ENCODE measurements at regions not wholly inside any gene's neighbourhood (a gene's known extent, or its start where the extent isn't known, plus 50 kb on each side); places are given as distances from the start of the nearest gene placed in this dataset.

- no peak overlapping the region for H3K27ac ChIP-seq (ENCODE audit: low read length)
- TF ChIP-seq EZH2phosphoT487 (IDR thresholded peaks at IDR 0.05; ENCODE audit: borderline replicate concordance, low read length) (no peak), CTCF (conservative IDR thresholded peaks at IDR 0.05; ENCODE audit: low read depth, low read length) (no peak), EZH2 (IDR thresholded peaks at IDR 0.05; ENCODE audit: low read length, unreplicated experiment) (no peak)
- peaks cover 13% of the 10 kb centered on the region for H3K4me1 ChIP-seq (ENCODE audit: insufficient read depth, low read length)
- H3K4me3 ChIP-seq (ENCODE audit: low read length) = no peak overlapping the region
- intact Hi-C loops (cut with micrococcal nuclease) = no loop called here
- no peaks in the 10 kb centered on the region for H3K9me2 ChIP-seq (replicated peaks; ENCODE audit: low read length)
- no TSS peak for BruUV-seq (replicated peaks)
- no peaks in the 10 kb centered on the region for H3K79me2 ChIP-seq (ENCODE audit: low read length)
- ChIA-PET CTCF (no interaction called here), POLR2A (ENCODE audit: unreplicated experiment) (no interaction called here)
- H3F3A ChIP-seq (ENCODE audit: low read length, unreplicated experiment) = no peaks in the 10 kb centered on the region
- H3K9ac ChIP-seq (ENCODE audit: low read length) = no peak overlapping the region
- ATAC-seq (peak; percentile 73), DNase-seq (peak; percentile 49)
- H4K20me1 ChIP-seq (ENCODE audit: low read length) = no peaks in the 10 kb centered on the region
- H3K27me3 ChIP-seq (ENCODE audit: low read length) = no peaks in the 10 kb centered on the region
- H3K36me3 ChIP-seq (ENCODE audit: low read depth, low read length) = no peaks in the 10 kb centered on the region
- H2AFZ ChIP-seq (ENCODE audit: low read length) = no peak overlapping the region
- no peak overlapping the region for H3K4me2 ChIP-seq (ENCODE audit: low read length)
- no peaks in the 10 kb centered on the region for H3K9me3 ChIP-seq (ENCODE audit: low read length)
Measured at GRCh38 chr10:60517805-60518204, 128.1 kb upstream of the ANK3 start.

- H3K27ac ChIP-seq (ENCODE audit: low read length) = no peak overlapping the region
- no peaks in the 10 kb centered on the region for H3K9me3 ChIP-seq (ENCODE audit: low read length)
- H3K27me3 ChIP-seq (ENCODE audit: low read length) = no peaks in the 10 kb centered on the region
- no peak overlapping the region for H2AFZ ChIP-seq (ENCODE audit: low read length)
- ChIA-PET CTCF (no interaction called here), POLR2A (ENCODE audit: unreplicated experiment) (no interaction called here)
- peaks cover 4% of the 10 kb centered on the region; the same call in 1 of the 2 replicates for H3K4me1 ChIP-seq (ENCODE audit: insufficient read depth, low read length)
- H3K9ac ChIP-seq (ENCODE audit: low read length) = no peak overlapping the region
- TF ChIP-seq EZH2phosphoT487 (IDR thresholded peaks at IDR 0.05; ENCODE audit: borderline replicate concordance, low read length) (no peak), EZH2 (IDR thresholded peaks at IDR 0.05; ENCODE audit: low read length, unreplicated experiment) (no peak), CTCF (conservative IDR thresholded peaks at IDR 0.05; ENCODE audit: low read depth, low read length) (no peak)
- BruUV-seq (replicated peaks) = no TSS peak
- no peak overlapping the region for H3K4me2 ChIP-seq (ENCODE audit: low read length)
- no peaks in the 10 kb centered on the region for H4K20me1 ChIP-seq (ENCODE audit: low read length)
- H3K9me2 ChIP-seq (replicated peaks; ENCODE audit: low read length) = no peaks in the 10 kb centered on the region
- no peak for DNase-seq
- ATAC-seq = no peak
- intact Hi-C loops (cut with micrococcal nuclease) = no loop called here
- no peaks in the 10 kb centered on the region for H3F3A ChIP-seq (ENCODE audit: low read length, unreplicated experiment)
- H3K36me3 ChIP-seq (ENCODE audit: low read depth, low read length) = no peaks in the 10 kb centered on the region
- H3K79me2 ChIP-seq (ENCODE audit: low read length) = no peaks in the 10 kb centered on the region
- no peak overlapping the region for H3K4me3 ChIP-seq (ENCODE audit: low read length)
Measured at GRCh38 chr10:60513281-60513680, 123.6 kb upstream of the ANK3 start.

DNA sequence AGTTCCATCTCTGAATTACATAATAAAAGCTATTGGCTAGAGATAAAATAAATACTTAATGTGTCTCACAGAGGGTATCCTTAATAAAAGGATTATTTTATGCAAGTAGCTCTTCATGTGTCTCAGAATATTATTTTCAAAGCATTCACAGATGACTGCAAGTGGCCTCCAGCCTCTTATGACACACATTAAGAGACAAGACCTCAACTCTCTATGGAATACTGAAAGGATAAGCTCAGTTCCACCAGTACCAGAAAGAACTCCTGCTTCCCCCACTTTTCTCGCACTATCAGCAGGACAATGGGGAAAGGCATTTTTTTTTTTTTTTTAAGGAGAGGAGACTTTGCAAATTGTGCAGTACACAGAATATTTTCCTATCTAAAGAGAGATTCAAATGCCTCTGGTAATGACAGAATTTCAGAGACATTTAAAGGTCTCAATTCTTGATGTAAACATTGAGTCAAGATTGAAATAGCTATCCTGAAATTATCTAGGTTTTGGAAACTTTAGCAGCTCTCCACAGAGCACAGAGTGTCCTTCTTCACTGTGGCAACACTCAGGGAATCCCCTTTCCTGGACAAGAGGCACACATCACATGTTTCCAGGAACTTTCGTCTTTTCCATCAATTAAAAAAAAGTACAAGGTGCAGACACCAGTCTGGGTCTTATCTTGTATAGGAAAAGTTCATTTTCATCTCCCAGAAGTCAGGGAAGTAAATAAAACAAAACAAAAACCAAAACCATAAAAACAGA is 122.0 kb upstream of the ANK3 start:
- Histone ChIP-seq H3F3A (ENCODE audit: low read length, unreplicated experiment) (no peaks in the 10 kb centered on the region), H3K4me3 (ENCODE audit: low read length) (no peak overlapping the region), H3K4me2 (ENCODE audit: low read length) (no peak overlapping the region), H3K36me3 (ENCODE audit: low read depth, low read length) (no peaks in the 10 kb centered on the region), H3K9me2 (replicated peaks; ENCODE audit: low read length) (no peaks in the 10 kb centered on the region), H3K9me3 (ENCODE audit: low read length) (no peaks in the 10 kb centered on the region), H4K20me1 (ENCODE audit: low read length) (no peaks in the 10 kb centered on the region), H3K79me2 (ENCODE audit: low read length) (no peaks in the 10 kb centered on the region), H3K4me1 (ENCODE audit: insufficient read depth, low read length) (no peaks in the 10 kb centered on the region), H2AFZ (ENCODE audit: low read length) (no peak overlapping the region), H3K27ac (ENCODE audit: low read length) (no peak overlapping the region), H3K27me3 (ENCODE audit: low read length) (no peaks in the 10 kb centered on the region), H3K9ac (ENCODE audit: low read length) (no peak overlapping the region)
- DNase-seq = no peak
- BruUV-seq (replicated peaks) = no TSS peak
- ChIA-PET POLR2A (ENCODE audit: unreplicated experiment) (interaction anchor here (0.5 kb wide), 1 partner anchor 46 kb away, joined by 21 read pairs; no protein-coding TSS in a partner anchor), CTCF (no interaction called here)
- ATAC-seq = no peak
- intact Hi-C loops (cut with micrococcal nuclease) = no loop called here
- TF ChIP-seq EZH2 (IDR thresholded peaks at IDR 0.05; ENCODE audit: low read length, unreplicated experiment) (no peak), EZH2phosphoT487 (IDR thresholded peaks at IDR 0.05; ENCODE audit: borderline replicate concordance, low read length) (no peak), CTCF (conservative IDR thresholded peaks at IDR 0.05; ENCODE audit: low read depth, low read length) (no peak)

Data from PC-3 (cell line).